HPDE6-E6E7 (cell line): ENCODE measurements at regions not wholly inside any gene's neighbourhood (a gene's known extent, or its start where the extent isn't known, plus 50 kb on each side); places are given as distances from the start of the nearest gene placed in this dataset.

ENCODE experiments used
- DNase-seq: peaks from one replicate; pipeline ENCODE4 v3.0.0; 2011; ENCODE audit warnings: missing footprints; ENCODE audit errors: extremely low spot score

- no peak for DNase-seq
These were observed 58.4 kb upstream of the ETAA1 start for GRCh38 chr2:67338601-67339233.

GRCh38 chr2:67339234-67339885 lies 57.8 kb upstream of the ETAA1 start:
- DNase-seq, result no peak

- no peak for DNase-seq
These were observed 56.8 kb upstream of the ETAA1 start for GRCh38 chr2:67340133-67341011.

DNA sequence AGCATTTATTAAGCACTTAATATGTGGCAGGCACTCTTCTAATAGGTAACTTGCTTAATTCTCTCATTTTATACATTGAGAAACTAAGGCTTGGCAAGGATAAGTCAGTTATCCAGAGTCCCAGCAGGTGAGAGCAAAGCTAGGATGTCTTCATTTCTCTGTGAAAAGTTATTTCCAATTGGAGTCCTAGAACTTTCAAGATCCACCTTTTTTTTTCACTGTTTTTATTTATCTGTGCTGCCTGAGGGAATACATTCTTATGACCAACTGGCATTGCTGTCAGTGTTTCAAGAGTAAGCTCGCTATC lies 56.2 kb upstream of the ETAA1 start:
- no peak for DNase-seq

- DNase-seq, result no peak
These were observed 55.8 kb upstream of the ETAA1 start for GRCh38 chr2:67341336-67341735.

DNA sequence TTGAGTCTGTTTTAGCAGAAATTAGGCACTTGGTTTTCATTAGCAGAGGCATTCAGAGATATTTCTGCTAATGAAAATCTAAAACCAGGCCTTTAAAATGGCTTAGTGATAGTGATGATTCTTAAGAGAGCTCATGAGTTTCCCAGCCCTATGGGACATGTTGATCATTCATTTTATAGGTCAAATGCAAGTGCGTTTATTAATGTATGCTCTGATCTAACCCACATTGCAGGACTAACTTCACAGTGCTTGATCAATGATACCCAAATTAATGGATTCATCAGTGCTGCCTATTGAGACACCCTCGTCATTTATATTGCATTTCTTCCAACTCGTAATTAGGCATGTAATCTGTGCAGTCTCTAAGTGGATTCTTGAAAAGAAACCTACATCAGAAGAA lies 54.7 kb upstream of the ETAA1 start:
- no peak for DNase-seq

GRCh38 chr2:67346718-67347407 lies 50.3 kb upstream of the ETAA1 start:
- peak; percentile 22 for DNase-seq
